ENCODE measurements at regions not wholly inside any gene's neighbourhood (a gene's known extent, or its start where the extent isn't known, plus 50 kb on each side); places are given as distances from the start of the nearest gene placed in this dataset.

GRCh38 chr10:2826675-2827074 is 240.7 kb upstream of the PFKP start:
- intact Hi-C loops (cut with micrococcal nuclease), result no loop called here
- Histone ChIP-seq H3K9ac (ENCODE audit: low read length) (no peak overlapping the region), H3K27me3 (ENCODE audit: low read length) (no peaks in the 10 kb centered on the region), H3K9me3 (ENCODE audit: low read length) (no peaks in the 10 kb centered on the region), H3F3A (ENCODE audit: low read length, unreplicated experiment) (no peaks in the 10 kb centered on the region), H3K9me2 (replicated peaks; ENCODE audit: low read length) (no peaks in the 10 kb centered on the region), H3K4me2 (ENCODE audit: low read length) (no peak overlapping the region), H3K27ac (ENCODE audit: low read length) (no peak overlapping the region), H3K36me3 (ENCODE audit: low read depth, low read length) (no peaks in the 10 kb centered on the region), H3K79me2 (ENCODE audit: low read length) (no peaks in the 10 kb centered on the region), H2AFZ (ENCODE audit: low read length) (no peak overlapping the region), H4K20me1 (ENCODE audit: low read length) (no peaks in the 10 kb centered on the region), H3K4me1 (ENCODE audit: insufficient read depth, low read length) (no peaks in the 10 kb centered on the region), H3K4me3 (ENCODE audit: low read length) (no peak overlapping the region)
- TF ChIP-seq EZH2 (IDR thresholded peaks at IDR 0.05; ENCODE audit: low read length, unreplicated experiment) (no peak), EZH2phosphoT487 (IDR thresholded peaks at IDR 0.05; ENCODE audit: borderline replicate concordance, low read length) (no peak)
- TF ChIP-seq, protein P1, sequence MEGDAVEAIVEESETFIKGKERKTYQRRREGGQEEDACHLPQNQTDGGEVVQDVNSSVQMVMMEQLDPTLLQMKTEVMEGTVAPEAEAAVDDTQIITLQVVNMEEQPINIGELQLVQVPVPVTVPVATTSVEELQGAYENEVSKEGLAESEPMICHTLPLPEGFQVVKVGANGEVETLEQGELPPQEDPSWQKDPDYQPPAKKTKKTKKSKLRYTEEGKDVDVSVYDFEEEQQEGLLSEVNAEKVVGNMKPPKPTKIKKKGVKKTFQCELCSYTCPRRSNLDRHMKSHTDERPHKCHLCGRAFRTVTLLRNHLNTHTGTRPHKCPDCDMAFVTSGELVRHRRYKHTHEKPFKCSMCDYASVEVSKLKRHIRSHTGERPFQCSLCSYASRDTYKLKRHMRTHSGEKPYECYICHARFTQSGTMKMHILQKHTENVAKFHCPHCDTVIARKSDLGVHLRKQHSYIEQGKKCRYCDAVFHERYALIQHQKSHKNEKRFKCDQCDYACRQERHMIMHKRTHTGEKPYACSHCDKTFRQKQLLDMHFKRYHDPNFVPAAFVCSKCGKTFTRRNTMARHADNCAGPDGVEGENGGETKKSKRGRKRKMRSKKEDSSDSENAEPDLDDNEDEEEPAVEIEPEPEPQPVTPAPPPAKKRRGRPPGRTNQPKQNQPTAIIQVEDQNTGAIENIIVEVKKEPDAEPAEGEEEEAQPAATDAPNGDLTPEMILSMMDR (conservative IDR thresholded peaks at IDR 0.05; ENCODE audit: low read depth, low read length), result no peak
- DNase-seq (no peak), ATAC-seq (no peak)
- ChIA-PET CTCF (no interaction called here), POLR2A (ENCODE audit: unreplicated experiment) (no interaction called here)
- no TSS peak for BruUV-seq (replicated peaks)

DNA sequence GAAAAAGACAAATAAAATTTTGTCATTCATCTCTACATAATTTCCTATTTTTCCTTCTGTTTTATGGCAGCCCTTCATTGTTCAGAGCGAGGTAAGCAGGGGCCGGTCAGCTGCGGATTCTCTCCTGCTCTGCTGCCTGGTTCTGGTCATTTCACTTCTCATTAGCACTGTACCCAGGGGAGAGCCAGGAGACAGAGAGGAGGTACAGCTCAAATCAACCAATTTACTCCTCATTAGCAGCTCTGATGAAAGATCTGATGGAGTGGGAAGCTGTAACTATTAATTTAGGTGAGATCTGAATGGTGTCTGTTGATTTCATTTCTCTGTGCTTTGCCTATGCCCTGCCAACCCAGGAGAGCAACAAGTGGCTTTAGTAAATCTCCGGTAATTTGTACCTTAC is 241.5 kb upstream of the PFKP start:
- H3K9me2 ChIP-seq (replicated peaks; ENCODE audit: low read length), result no peaks in the 10 kb centered on the region
- no peak overlapping the region for H3K4me2 ChIP-seq (ENCODE audit: low read length)
- no peak overlapping the region for H3K27ac ChIP-seq (ENCODE audit: low read length)
- H3F3A ChIP-seq (ENCODE audit: low read length, unreplicated experiment), result no peaks in the 10 kb centered on the region
- TF ChIP-seq, protein P1 (conservative IDR thresholded peaks at IDR 0.05; ENCODE audit: low read depth, low read length), result no peak
- TF ChIP-seq EZH2 (IDR thresholded peaks at IDR 0.05; ENCODE audit: low read length, unreplicated experiment) (no peak), EZH2phosphoT487 (IDR thresholded peaks at IDR 0.05; ENCODE audit: borderline replicate concordance, low read length) (no peak)
- H3K9ac ChIP-seq (ENCODE audit: low read length), result no peak overlapping the region
- ATAC-seq (no peak), DNase-seq (no peak)
- no peak overlapping the region for H3K4me3 ChIP-seq (ENCODE audit: low read length)
- H3K4me1 ChIP-seq (ENCODE audit: insufficient read depth, low read length), result no peaks in the 10 kb centered on the region
- no peaks in the 10 kb centered on the region for H3K9me3 ChIP-seq (ENCODE audit: low read length)
- POLR2A ChIA-PET (ENCODE audit: unreplicated experiment), result no interaction called here
- intact Hi-C loops (cut with micrococcal nuclease), result no loop called here
- H2AFZ ChIP-seq (ENCODE audit: low read length), result no peak overlapping the region
- H3K36me3 ChIP-seq (ENCODE audit: low read depth, low read length), result no peaks in the 10 kb centered on the region
- BruUV-seq (replicated peaks), result no TSS peak
- H3K27me3 ChIP-seq (ENCODE audit: low read length), result no peaks in the 10 kb centered on the region; the same call in 1 of the 2 replicates
- no peaks in the 10 kb centered on the region for H4K20me1 ChIP-seq (ENCODE audit: low read length)
- H3K79me2 ChIP-seq (ENCODE audit: low read length), result no peaks in the 10 kb centered on the region
- CTCF ChIA-PET, result no interaction called here

- intact Hi-C loops (cut with micrococcal nuclease), result no loop called here
Measured at GRCh38 chr10:2817940-2818636, 249.3 kb upstream of the PFKP start.

More at GRCh38 chr10:2817940-2818636, 249.3 kb upstream of the PFKP start:
- DNase-seq (no peak), ATAC-seq (no peak)
- Histone ChIP-seq H3K9me3 (ENCODE audit: low read length) (no peaks in the 10 kb centered on the region), H3K79me2 (ENCODE audit: low read length) (no peaks in the 10 kb centered on the region), H3K4me1 (ENCODE audit: insufficient read depth, low read length) (no peaks in the 10 kb centered on the region), H3K9ac (ENCODE audit: low read length) (no peak overlapping the region), H3F3A (ENCODE audit: low read length, unreplicated experiment) (no peaks in the 10 kb centered on the region), H2AFZ (ENCODE audit: low read length) (no peak overlapping the region), H3K27ac (ENCODE audit: low read length) (no peak overlapping the region), H3K4me3 (ENCODE audit: low read length) (no peak overlapping the region), H3K27me3 (ENCODE audit: low read length) (peaks cover 5% of the 10 kb centered on the region; the same call in 1 of the 2 replicates), H3K36me3 (ENCODE audit: low read depth, low read length) (no peaks in the 10 kb centered on the region), H4K20me1 (ENCODE audit: low read length) (no peaks in the 10 kb centered on the region), H3K4me2 (ENCODE audit: low read length) (no peak overlapping the region), H3K9me2 (replicated peaks; ENCODE audit: low read length) (no peaks in the 10 kb centered on the region)
- no TSS peak for BruUV-seq (replicated peaks)
- POLR2A ChIA-PET (ENCODE audit: unreplicated experiment), result no interaction called here
- TF ChIP-seq, protein P1 (conservative IDR thresholded peaks at IDR 0.05; ENCODE audit: low read depth, low read length), result no peak
- TF ChIP-seq EZH2 (IDR thresholded peaks at IDR 0.05; ENCODE audit: low read length, unreplicated experiment), result no peak
- CTCF ChIA-PET, result no interaction called here

Data from PC-3 (cell line).